HepG2 (cell line): ENCODE measurements at regions not wholly inside any gene's neighbourhood (a gene's known extent, or its start where the extent isn't known, plus 50 kb on each side); places are given as distances from the start of the nearest gene placed in this dataset.

Source experiments
- CBFB ChIP-seq: sonication (generic); formaldehyde crosslinking; IDR thresholded peaks from 2 replicates; pipeline ENCODE4 v1.4.0; 2020; ENCODE audit warnings: missing genetic modification reagents
- HNF4A ChIP-seq: sonication (generic); formaldehyde crosslinking; IDR thresholded peaks from 2 replicates; pipeline ENCODE4 v1.4.0; 2020; ENCODE audit warnings: missing genetic modification reagents
- MATR3 ChIP-seq: sonication (generic); formaldehyde crosslinking; IDR thresholded peaks from 2 replicates; pipeline ENCODE4 v1.4.0; 2020; ENCODE audit warnings: missing genetic modification reagents
- MXI1 ChIP-seq: IDR thresholded peaks from 3 replicates; pipeline ENCODE4 v1.6.1; 2012; ENCODE audit warnings: low read depth, low read length, inconsistent platforms, borderline replicate concordance
- NFE2L1 ChIP-seq: sonication (generic); formaldehyde crosslinking; IDR thresholded peaks from 2 replicates; pipeline ENCODE4 v1.4.0; 2020; ENCODE audit warnings: missing genetic modification reagents, mild to moderate bottlenecking, borderline replicate concordance
- SMC3 ChIP-seq: IDR thresholded peaks from 2 replicates; pipeline ENCODE4 v1.6.1; 2011; ENCODE audit warnings: low read length, improper control_type of control experiment
- SRF ChIP-seq: IDR thresholded peaks from 2 replicates; pipeline ENCODE4 v1.6.1; 2011; ENCODE audit warnings: mild to moderate bottlenecking, low read depth, low read length, moderate library complexity
- ZNF274 ChIP-seq: sonication (generic); formaldehyde crosslinking; IDR thresholded peaks from 2 replicates; pipeline ENCODE4 v1.5.1; 2020; ENCODE audit warnings: mild to moderate bottlenecking, missing genetic modification reagents
- TF ChIP-seq, protein P1 (sequence below): IDR thresholded peaks from 2 replicates; pipeline ENCODE4 v1.6.1; 2018; ENCODE audit warnings: missing genetic modification reagents
- TF ChIP-seq, protein P2 (sequence below): sonication (generic); formaldehyde crosslinking; IDR thresholded peaks from 2 replicates; pipeline ENCODE4 v1.8.1; 2023; ENCODE audit warnings: mild to moderate bottlenecking, missing genetic modification reagents
- TF ChIP-seq, protein P3 (sequence below): sonication (generic); formaldehyde crosslinking; IDR thresholded peaks from 2 replicates; pipeline ENCODE4 v1.5.0; 2020; ENCODE audit warnings: mild to moderate bottlenecking, missing genetic modification reagents, moderate library complexity

DNA sequence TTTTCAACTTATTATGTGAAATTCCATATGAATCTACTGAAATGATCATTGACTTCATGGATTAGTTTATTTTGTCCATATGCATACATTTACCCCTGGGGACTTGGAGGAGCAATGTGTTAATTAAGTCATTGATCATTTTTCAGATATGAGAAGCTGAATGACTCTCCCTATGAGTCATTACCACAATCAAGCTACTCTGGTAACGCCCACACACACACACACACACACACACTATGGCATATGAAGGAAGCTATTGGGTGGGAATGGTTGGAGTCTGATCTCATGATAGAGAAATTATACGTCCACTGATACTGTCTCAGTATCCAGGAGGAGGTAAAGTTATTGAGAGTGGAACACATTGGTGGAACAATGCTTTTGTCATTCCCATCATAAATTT lies 528.9 kb downstream of the AGTPBP1 start:
- TF ChIP-seq SRF (no peak), MXI1 (no peak), MATR3 (CRISPR knock-in tag) (no peak), ZNF274 (CRISPR knock-in tag) (no peak), CBFB (CRISPR knock-in tag) (no peak), SMC3 (no peak), HNF4A (CRISPR knock-in tag) (no peak), NFE2L1 (CRISPR knock-in tag) (no peak)
- TF ChIP-seq, protein P1, sequence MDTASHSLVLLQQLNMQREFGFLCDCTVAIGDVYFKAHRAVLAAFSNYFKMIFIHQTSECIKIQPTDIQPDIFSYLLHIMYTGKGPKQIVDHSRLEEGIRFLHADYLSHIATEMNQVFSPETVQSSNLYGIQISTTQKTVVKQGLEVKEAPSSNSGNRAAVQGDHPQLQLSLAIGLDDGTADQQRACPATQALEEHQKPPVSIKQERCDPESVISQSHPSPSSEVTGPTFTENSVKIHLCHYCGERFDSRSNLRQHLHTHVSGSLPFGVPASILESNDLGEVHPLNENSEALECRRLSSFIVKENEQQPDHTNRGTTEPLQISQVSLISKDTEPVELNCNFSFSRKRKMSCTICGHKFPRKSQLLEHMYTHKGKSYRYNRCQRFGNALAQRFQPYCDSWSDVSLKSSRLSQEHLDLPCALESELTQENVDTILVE (CRISPR knock-in tag): no peak
- TF ChIP-seq, protein P2, sequence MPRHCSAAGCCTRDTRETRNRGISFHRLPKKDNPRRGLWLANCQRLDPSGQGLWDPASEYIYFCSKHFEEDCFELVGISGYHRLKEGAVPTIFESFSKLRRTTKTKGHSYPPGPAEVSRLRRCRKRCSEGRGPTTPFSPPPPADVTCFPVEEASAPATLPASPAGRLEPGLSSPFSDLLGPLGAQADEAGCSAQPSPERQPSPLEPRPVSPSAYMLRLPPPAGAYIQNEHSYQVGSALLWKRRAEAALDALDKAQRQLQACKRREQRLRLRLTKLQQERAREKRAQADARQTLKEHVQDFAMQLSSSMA: no peak
- TF ChIP-seq, protein P3, sequence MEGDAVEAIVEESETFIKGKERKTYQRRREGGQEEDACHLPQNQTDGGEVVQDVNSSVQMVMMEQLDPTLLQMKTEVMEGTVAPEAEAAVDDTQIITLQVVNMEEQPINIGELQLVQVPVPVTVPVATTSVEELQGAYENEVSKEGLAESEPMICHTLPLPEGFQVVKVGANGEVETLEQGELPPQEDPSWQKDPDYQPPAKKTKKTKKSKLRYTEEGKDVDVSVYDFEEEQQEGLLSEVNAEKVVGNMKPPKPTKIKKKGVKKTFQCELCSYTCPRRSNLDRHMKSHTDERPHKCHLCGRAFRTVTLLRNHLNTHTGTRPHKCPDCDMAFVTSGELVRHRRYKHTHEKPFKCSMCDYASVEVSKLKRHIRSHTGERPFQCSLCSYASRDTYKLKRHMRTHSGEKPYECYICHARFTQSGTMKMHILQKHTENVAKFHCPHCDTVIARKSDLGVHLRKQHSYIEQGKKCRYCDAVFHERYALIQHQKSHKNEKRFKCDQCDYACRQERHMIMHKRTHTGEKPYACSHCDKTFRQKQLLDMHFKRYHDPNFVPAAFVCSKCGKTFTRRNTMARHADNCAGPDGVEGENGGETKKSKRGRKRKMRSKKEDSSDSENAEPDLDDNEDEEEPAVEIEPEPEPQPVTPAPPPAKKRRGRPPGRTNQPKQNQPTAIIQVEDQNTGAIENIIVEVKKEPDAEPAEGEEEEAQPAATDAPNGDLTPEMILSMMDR (CRISPR knock-in tag): no peak
